ENCODE measurements at regions not wholly inside any gene's neighbourhood (a gene's known extent, or its start where the extent isn't known, plus 50 kb on each side); places are given as distances from the start of the nearest gene placed in this dataset.

- no peaks in the 10 kb centered on the region for H3K27me3 ChIP-seq
- no peaks in the 10 kb centered on the region for H3K36me3 ChIP-seq
- no peak overlapping the region for H3K27ac ChIP-seq
- no peaks in the 10 kb centered on the region for H3K4me1 ChIP-seq (ENCODE audit: insufficient read depth)
- DNase-seq = no peak
- H3K4me3 ChIP-seq = no peak overlapping the region
- intact Hi-C loops (cut with DNase I) = no loop called here
- WGBS, 3 donors = 75 to 82% (median 82%) methylated on average over 24 of the region's 24 CpGs
- H3K9me3 ChIP-seq = no peaks in the 10 kb centered on the region
- TF ChIP-seq POLR2A (IDR thresholded peaks at IDR 0.05) (no peak), CTCF (IDR thresholded peaks at IDR 0.05) (no peak), EP300 (IDR thresholded peaks at IDR 0.05) (no peak)
These were observed 57.5 kb upstream of the ANO1 start for GRCh38 chr11:70020336-70021214.

GRCh38 chr11:70021586-70021985 lies 56.5 kb upstream of the ANO1 start:
- no peak for DNase-seq
- TF ChIP-seq POLR2A (IDR thresholded peaks at IDR 0.05) (no peak), EP300 (IDR thresholded peaks at IDR 0.05) (no peak), CTCF (IDR thresholded peaks at IDR 0.05) (no peak)
- no peaks in the 10 kb centered on the region for H3K27me3 ChIP-seq
- H3K9me3 ChIP-seq = no peaks in the 10 kb centered on the region
- H3K27ac ChIP-seq = no peak overlapping the region
- 84 to 86% (median 86%) methylated on average over 10 of the region's 10 CpGs for WGBS, 3 donors
- intact Hi-C loops (cut with DNase I) = no loop called here
- no peak overlapping the region for H3K4me3 ChIP-seq
- no peaks in the 10 kb centered on the region for H3K4me1 ChIP-seq (ENCODE audit: insufficient read depth)
- no peaks in the 10 kb centered on the region for H3K36me3 ChIP-seq

GRCh38 chr11:70024036-70024772 lies 53.9 kb upstream of the ANO1 start:
- Histone ChIP-seq H3K9me3 (no peaks in the 10 kb centered on the region), H3K4me1 (ENCODE audit: insufficient read depth) (no peaks in the 10 kb centered on the region), H3K36me3 (no peaks in the 10 kb centered on the region), H3K27me3 (no peaks in the 10 kb centered on the region), H3K4me3 (no peak overlapping the region), H3K27ac (no peak overlapping the region)
- intact Hi-C loops (cut with DNase I) = no loop called here
- no peak for DNase-seq
- TF ChIP-seq POLR2A (IDR thresholded peaks at IDR 0.05) (no peak), EP300 (IDR thresholded peaks at IDR 0.05) (no peak), CTCF (IDR thresholded peaks at IDR 0.05) (no peak)
- WGBS, 3 donors = 80 to 88% (median 85%) methylated on average over 13 of the region's 13 CpGs

- Histone ChIP-seq H3K27ac (no peak overlapping the region), H3K36me3 (no peaks in the 10 kb centered on the region), H3K27me3 (no peaks in the 10 kb centered on the region), H3K4me1 (ENCODE audit: insufficient read depth) (no peaks in the 10 kb centered on the region), H3K9me3 (no peaks in the 10 kb centered on the region), H3K4me3 (no peak overlapping the region)
- DNase-seq = no peak
- intact Hi-C loops (cut with DNase I) = no loop called here
- no peak for TF ChIP-seq POLR2A (IDR thresholded peaks at IDR 0.05)
- no peak for TF ChIP-seq EP300 (IDR thresholded peaks at IDR 0.05)
- no peak for TF ChIP-seq CTCF (IDR thresholded peaks at IDR 0.05)
- WGBS, 3 donors = 90 to 96% (median 94%) methylated on average over 3 of the region's 3 CpGs
These were observed 53.4 kb upstream of the ANO1 start for GRCh38 chr11:70024773-70025045.

All from ovary (tissue), 7 donors.